Activated CD8-positive, alpha-beta T cell treated with anti-CD3 and anti-CD28 coated beads for 36 hours (primary cell): ENCODE measurements at regions not wholly inside any gene's neighbourhood (a gene's known extent, or its start where the extent isn't known, plus 50 kb on each side); places are given as distances from the start of the nearest gene placed in this dataset.

Experiments
- ATAC-seq: fragments of 200-7000 bp; cut with Tn5 transposase; one replicate; pipeline ENCODE4 v1.10.0; 2021; ENCODE audit warnings: mild to moderate bottlenecking, moderate library complexity
- CTCF ChIA-PET: fragments of 350-600 bp; sonication (Branson Sonifier 250); formaldehyde crosslinking; loops from one replicate; lab custom pipeline; 2021; ENCODE audit warnings: antibody characterized with exemption; lab: Charles Lee
- POLR2A ChIA-PET: fragments of 350-600 bp; sonication (Branson Sonifier 250); formaldehyde crosslinking; loops from one replicate; lab custom pipeline; 2021; ENCODE audit warnings: antibody characterized with exemption; lab: Charles Lee
- DNase-seq: peaks from one replicate; pipeline ENCODE4 v3.0.0-alpha.2; 2020
- H3K27ac Mint-ChIP-seq: one replicate; pipeline ENCODE4 v1.8.0; 2021; ENCODE audit warnings: mild to moderate bottlenecking, mixed read lengths
- H3K27me3 Mint-ChIP-seq: one replicate; pipeline ENCODE4 v1.8.0; 2021; ENCODE audit warnings: mixed read lengths
- H3K36me3 Mint-ChIP-seq: one replicate; pipeline ENCODE4 v1.8.0; 2021; ENCODE audit warnings: low read depth, mixed read lengths
- H3K4me1 Mint-ChIP-seq: one replicate; pipeline ENCODE4 v1.8.0; 2021; ENCODE audit warnings: low read depth, mixed read lengths
- H3K4me3 Mint-ChIP-seq: one replicate; pipeline ENCODE4 v1.8.0; 2021; ENCODE audit warnings: mild to moderate bottlenecking, moderate library complexity, mixed read lengths
- H3K9me3 Mint-ChIP-seq: one replicate; pipeline ENCODE4 v1.8.0; 2021; ENCODE audit warnings: mixed read lengths
- intact Hi-C: fragments of 100-400 bp; cut with micrococcal nuclease; formaldehyde crosslinking; loops from one replicate; pipeline ENCODE4 v1.10.0; 2022
- TF ChIP-seq, protein P1 (sequence below): fragments of 200-600 bp; IDR thresholded peaks from one replicate; pipeline ENCODE4 v1.8.0; 2022; ENCODE audit warnings: antibody characterized with exemption, mild to moderate bottlenecking

DNA sequence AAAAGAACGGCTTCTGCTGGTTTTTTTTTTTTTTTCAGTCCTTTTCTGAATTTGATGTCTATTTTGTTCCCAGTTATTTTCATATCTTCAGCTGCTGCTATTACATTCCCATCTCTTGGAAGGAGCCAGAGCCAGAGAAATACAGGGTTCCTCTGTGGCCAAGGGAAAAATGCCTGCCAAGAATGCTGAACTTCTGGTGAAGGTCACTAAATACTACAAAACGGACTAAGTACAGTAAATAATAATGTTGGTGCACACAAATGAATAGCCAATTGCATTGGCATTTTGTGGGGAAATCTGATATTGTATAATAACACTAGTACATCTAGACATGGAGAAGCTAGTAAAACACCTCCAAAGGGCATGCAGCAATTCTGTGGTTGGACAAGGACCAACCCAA lies 56.3 kb upstream of the ZEB1 start:
- CTCF ChIA-PET, result no interaction called here
- intact Hi-C loops, result no loop called here

DNA sequence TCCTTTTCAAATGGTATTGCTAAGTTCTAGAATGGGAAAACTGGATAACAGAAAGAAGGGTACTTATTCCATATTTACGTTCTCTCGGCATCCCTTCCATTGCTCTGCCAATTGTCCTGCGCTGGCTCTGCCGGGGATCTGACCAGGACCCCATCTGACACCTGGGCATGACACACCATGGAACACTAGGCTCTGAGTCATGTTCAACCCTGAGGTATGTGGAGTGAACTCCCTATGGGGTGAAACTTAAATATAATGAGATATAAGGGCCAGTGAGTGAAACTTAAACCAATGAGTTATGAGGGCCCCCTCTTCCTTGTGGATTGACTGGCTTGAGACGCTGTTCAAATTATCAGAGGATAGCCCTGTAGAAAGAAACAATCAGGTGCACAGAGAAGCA lies 55.1 kb upstream of the ZEB1 start:
- TF ChIP-seq, protein P1, sequence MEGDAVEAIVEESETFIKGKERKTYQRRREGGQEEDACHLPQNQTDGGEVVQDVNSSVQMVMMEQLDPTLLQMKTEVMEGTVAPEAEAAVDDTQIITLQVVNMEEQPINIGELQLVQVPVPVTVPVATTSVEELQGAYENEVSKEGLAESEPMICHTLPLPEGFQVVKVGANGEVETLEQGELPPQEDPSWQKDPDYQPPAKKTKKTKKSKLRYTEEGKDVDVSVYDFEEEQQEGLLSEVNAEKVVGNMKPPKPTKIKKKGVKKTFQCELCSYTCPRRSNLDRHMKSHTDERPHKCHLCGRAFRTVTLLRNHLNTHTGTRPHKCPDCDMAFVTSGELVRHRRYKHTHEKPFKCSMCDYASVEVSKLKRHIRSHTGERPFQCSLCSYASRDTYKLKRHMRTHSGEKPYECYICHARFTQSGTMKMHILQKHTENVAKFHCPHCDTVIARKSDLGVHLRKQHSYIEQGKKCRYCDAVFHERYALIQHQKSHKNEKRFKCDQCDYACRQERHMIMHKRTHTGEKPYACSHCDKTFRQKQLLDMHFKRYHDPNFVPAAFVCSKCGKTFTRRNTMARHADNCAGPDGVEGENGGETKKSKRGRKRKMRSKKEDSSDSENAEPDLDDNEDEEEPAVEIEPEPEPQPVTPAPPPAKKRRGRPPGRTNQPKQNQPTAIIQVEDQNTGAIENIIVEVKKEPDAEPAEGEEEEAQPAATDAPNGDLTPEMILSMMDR, result no peak
- POLR2A ChIA-PET, result interaction anchor here (0.6 kb wide), 1 partner anchor 288 kb away, joined by 3 read pairs; no protein-coding TSS in a partner anchor

More for the DNA sequence above, 56.3 kb upstream of the ZEB1 start:
- no peak for DNase-seq
- no peak overlapping the region for H3K27ac Mint-ChIP-seq
- TF ChIP-seq, protein P1, result no peak
- no peaks in the 10 kb centered on the region for H3K9me3 Mint-ChIP-seq
- no peaks in the 10 kb centered on the region for H3K4me1 Mint-ChIP-seq
- peaks cover 3% of the 10 kb centered on the region for H3K27me3 Mint-ChIP-seq
- POLR2A ChIA-PET, result interaction anchor here (0.8 kb wide), 1 partner anchor 115 kb away, joined by 3 read pairs; no protein-coding TSS in a partner anchor
- no peak overlapping the region for H3K4me3 Mint-ChIP-seq
- no peak for ATAC-seq
- no peaks in the 10 kb centered on the region for H3K36me3 Mint-ChIP-seq

DNA sequence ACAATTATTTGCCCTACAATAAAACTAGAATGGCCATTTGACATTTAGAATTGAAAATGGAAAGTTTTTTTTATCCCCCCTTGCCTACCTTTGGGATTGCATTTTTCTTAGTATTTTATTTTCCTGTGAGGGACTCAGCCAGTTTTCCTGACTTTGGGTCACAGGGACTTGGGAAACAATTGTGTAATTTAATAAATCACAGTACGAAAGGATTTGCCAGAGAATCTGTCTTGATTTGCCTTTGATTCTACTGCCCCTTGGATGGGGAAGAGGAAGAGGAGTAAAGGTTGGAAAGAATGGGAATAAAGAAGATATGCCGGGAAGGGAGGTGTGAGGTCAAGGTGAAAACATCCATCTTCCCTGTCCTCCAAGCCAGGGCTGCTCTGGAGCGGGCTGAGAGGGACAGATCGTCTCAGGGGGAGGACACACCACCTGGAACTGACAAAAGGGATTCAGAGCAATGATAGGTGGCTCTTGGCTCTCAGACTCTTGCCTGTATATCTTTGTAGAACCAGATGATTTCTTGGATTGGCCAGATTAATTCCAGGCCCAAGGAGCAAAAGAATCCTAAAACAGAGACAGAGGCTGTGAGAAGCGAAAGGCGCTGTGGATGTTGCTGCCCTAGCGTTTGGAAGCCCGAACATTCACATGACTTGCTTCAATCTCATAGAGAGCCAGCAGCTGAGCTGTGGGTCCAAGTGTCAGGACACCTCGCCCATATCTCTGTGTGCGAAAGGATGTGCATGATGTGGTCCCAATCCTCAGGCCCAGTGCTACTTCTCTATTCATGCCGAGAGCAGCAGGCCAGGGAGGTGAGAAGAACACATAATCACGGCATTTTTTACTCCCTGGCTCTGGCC lies 50.3 kb upstream of the ZEB1 start:
- CTCF ChIA-PET, result no interaction called here
- H3K4me1 Mint-ChIP-seq, result no peaks in the 10 kb centered on the region
- H3K9me3 Mint-ChIP-seq, result peaks cover 9% of the 10 kb centered on the region
- POLR2A ChIA-PET, result interaction anchor here (0.6 kb wide), 1 partner anchor 87 kb away, joined by 5 read pairs; no protein-coding TSS in a partner anchor
- H3K36me3 Mint-ChIP-seq, result peaks cover 5% of the 10 kb centered on the region
- ATAC-seq (no peak), DNase-seq (no peak)
- TF ChIP-seq, protein P1, result no peak
- H3K4me3 Mint-ChIP-seq, result no peak overlapping the region
- H3K27ac Mint-ChIP-seq, result no peak overlapping the region
- intact Hi-C loops, result no loop called here
- H3K27me3 Mint-ChIP-seq, result no peaks in the 10 kb centered on the region

More for the DNA sequence above, 55.1 kb upstream of the ZEB1 start:
- no peak for ATAC-seq
- DNase-seq, result no peak
- Mint-ChIP-seq H3K36me3 (no peaks in the 10 kb centered on the region), H3K4me1 (no peaks in the 10 kb centered on the region), H3K27ac (no peak overlapping the region), H3K4me3 (no peak overlapping the region), H3K27me3 (peaks cover 3% of the 10 kb centered on the region), H3K9me3 (no peaks in the 10 kb centered on the region)
- intact Hi-C loops, result no loop called here
- CTCF ChIA-PET, result interaction anchor here (0.9 kb wide), 1 partner anchor 9 kb away, joined by 3 read pairs; no protein-coding TSS in a partner anchor
